Keratinocyte (primary cell): ENCODE measurements at regions not wholly inside any gene's neighbourhood (a gene's known extent, or its start where the extent isn't known, plus 50 kb on each side); places are given as distances from the start of the nearest gene placed in this dataset.

Source experiments
- DNase-seq: peaks from one replicate; pipeline ENCODE4 v3.0.0-alpha.2; 2011; ENCODE audit warnings: low read depth, missing footprints, low spot score
- FAIRE-seq: peaks from 2 replicates; lab custom pipeline; 2011; peaks lifted over from hg19 to GRCh38; lab: Jason Lieb, UNC
- H2AFZ ChIP-seq: 2 replicates; pipeline ENCODE4 v1.6.0; 2012; ENCODE audit warnings: low read length, control low read depth, inconsistent platforms; ENCODE audit not compliant: control insufficient read depth
- H3K27ac ChIP-seq: 2 replicates; pipeline ENCODE4 v1.5.1; 2011; ENCODE audit warnings: low read length; ENCODE audit not compliant: control insufficient read depth, insufficient read depth
- H3K27me3 ChIP-seq: 3 replicates; pipeline ENCODE4 v1.6.0; 2011; ENCODE audit warnings: low read length; ENCODE audit not compliant: control insufficient read depth, insufficient read depth; ENCODE audit errors: extremely low read depth
- H3K36me3 ChIP-seq, 2 experiments: 2 replicates in 1 of 2; 3 replicates in 1 of 2; pipeline ENCODE4 v1.5.1; 2011; ENCODE audit warnings: low read length in 2 of 2, mild to moderate bottlenecking in 1 of 2; ENCODE audit not compliant: control insufficient read depth in 2 of 2, insufficient read depth in 2 of 2; ENCODE audit errors: extremely low read depth in 1 of 2
- H3K4me1 ChIP-seq: 3 replicates; pipeline ENCODE4 v1.5.1; 2011; ENCODE audit warnings: low read length; ENCODE audit not compliant: control insufficient read depth, insufficient read depth; ENCODE audit errors: extremely low read depth
- H3K4me2 ChIP-seq: 3 replicates; pipeline ENCODE4 v1.6.0; 2011; ENCODE audit warnings: low read depth, low read length; ENCODE audit not compliant: control insufficient read depth, insufficient read depth; ENCODE audit errors: extremely low read depth
- H3K4me3 ChIP-seq, 3 experiments: fragments of 200-600 bp in 1 of 3; sonication (generic) in 1 of 3; 2 replicates in 2 of 3; 3 replicates in 1 of 3; pipeline ENCODE4 v1.5.1; 2011 to 2016; ENCODE audit warnings: low read length in 3 of 3, mild to moderate bottlenecking in 3 of 3, control low read depth in 2 of 3, inconsistent platforms in 1 of 3, low read depth in 1 of 3, mixed read lengths in 1 of 3, mixed run types in 1 of 3, moderate library complexity in 1 of 3; ENCODE audit not compliant: control insufficient read depth in 2 of 3, insufficient read depth in 2 of 3; ENCODE audit errors: extremely low read depth in 1 of 3
- H3K79me2 ChIP-seq: 2 replicates; pipeline ENCODE4 v1.6.0; 2012; ENCODE audit warnings: low read length; ENCODE audit not compliant: control insufficient read depth, insufficient read depth
- H3K9ac ChIP-seq: 3 replicates; pipeline ENCODE4 v1.6.0; 2011; ENCODE audit warnings: low read length; ENCODE audit not compliant: control insufficient read depth, insufficient read depth; ENCODE audit errors: extremely low read depth
- H3K9me1 ChIP-seq: 3 replicates; pipeline ENCODE4 v1.6.0; 2011; ENCODE audit warnings: low read length; ENCODE audit not compliant: control insufficient read depth, insufficient read depth; ENCODE audit errors: extremely low read depth
- H3K9me3 ChIP-seq: 2 replicates; pipeline ENCODE4 v1.5.1; 2012; ENCODE audit warnings: low read depth, low read length; ENCODE audit not compliant: control insufficient read depth
- H4K20me1 ChIP-seq: 3 replicates; pipeline ENCODE4 v1.6.0; 2011; ENCODE audit warnings: low read length; ENCODE audit not compliant: control insufficient read depth, insufficient read depth; ENCODE audit errors: extremely low read depth
- CTCF ChIP-seq, 3 experiments: IDR thresholded peaks in 1 of 3; conservative IDR thresholded peaks in 1 of 3; optimal IDR thresholded peaks in 1 of 3; 2 replicates in 2 of 3; 3 replicates in 1 of 3; pipeline versions ENCODE3 to v1.5.1; 2011; ENCODE audit warnings: low read length in 3 of 3, mild to moderate bottlenecking in 3 of 3, moderate library complexity in 2 of 3, control low read depth in 1 of 3, inconsistent platforms in 1 of 3; ENCODE audit not compliant: insufficient read depth in 2 of 3; ENCODE audit errors: extremely low read depth in 1 of 3
- EZH2 ChIP-seq: IDR thresholded peaks from one replicate; pipeline ENCODE4 v1.6.1; 2012; ENCODE audit warnings: inconsistent platforms, mild to moderate bottlenecking, low read length, moderate library complexity
- dilution Hi-C: fragments of 300-500 bp; cut with MboI; formaldehyde crosslinking; loops from one replicate; pipeline ENCODE4 v1.7.0; 2020; ENCODE audit warnings: low sequenced_read_pairs; ENCODE audit not compliant: extremely low pct_ligation_motif_present

- Histone ChIP-seq H3K79me2 (no peaks in the 10 kb centered on the region), H3K9me3 (no peaks in the 10 kb centered on the region), H3K36me3 (no peaks in the 10 kb centered on the region), H4K20me1 (no peaks in the 10 kb centered on the region), H2AFZ (no peak overlapping the region), H3K4me2 (no peak overlapping the region), H3K4me1 (no peaks in the 10 kb centered on the region), H3K4me3 (no peak overlapping the region), H3K27ac (no peak overlapping the region), H3K27me3 (no peaks in the 10 kb centered on the region), H3K9me1 (no peaks in the 10 kb centered on the region), H3K9ac (no peak overlapping the region)
- TF ChIP-seq EZH2 = no peak
- TF ChIP-seq CTCF (optimal IDR thresholded peaks at IDR 0.05 in 1 of 3, IDR thresholded peaks at IDR 0.05 in 1 of 3, conservative IDR thresholded peaks at IDR 0.05 in 1 of 3; ENCODE audit: extremely low read depth in 1 of 3, insufficient read depth in 2 of 3, low read length in 3 of 3) = no peak
- DNase-seq = no peak
- dilution Hi-C loops = no loop called here
- no peak for FAIRE-seq
These were observed 368.9 kb downstream of the BUD13 start for GRCh38 chr11:116403794-116404461.

GRCh38 chr11:116400081-116400480 lies 372.7 kb downstream of the BUD13 start:
- H3K9me1 ChIP-seq = no peaks in the 10 kb centered on the region
- H3K4me1 ChIP-seq = no peaks in the 10 kb centered on the region
- dilution Hi-C loops = no loop called here
- no peak overlapping the region for H3K27ac ChIP-seq
- H4K20me1 ChIP-seq = no peaks in the 10 kb centered on the region
- TF ChIP-seq EZH2 (no peak), CTCF (optimal IDR thresholded peaks at IDR 0.05 in 1 of 3, IDR thresholded peaks at IDR 0.05 in 1 of 3, conservative IDR thresholded peaks at IDR 0.05 in 1 of 3; ENCODE audit: extremely low read depth in 1 of 3, insufficient read depth in 2 of 3, low read length in 3 of 3) (no peak)
- no peak overlapping the region for H3K9ac ChIP-seq
- no peaks in the 10 kb centered on the region for H3K27me3 ChIP-seq
- H3K79me2 ChIP-seq = no peaks in the 10 kb centered on the region
- no peak overlapping the region for H2AFZ ChIP-seq
- H3K4me2 ChIP-seq = no peak overlapping the region
- H3K36me3 ChIP-seq = no peaks in the 10 kb centered on the region
- no peak for DNase-seq
- FAIRE-seq = no peak
- no peaks in the 10 kb centered on the region for H3K9me3 ChIP-seq
- no peak overlapping the region for H3K4me3 ChIP-seq
